ENCODE measurements at regions not wholly inside any gene's neighbourhood (a gene's known extent, or its start where the extent isn't known, plus 50 kb on each side); places are given as distances from the start of the nearest gene placed in this dataset.

DNA sequence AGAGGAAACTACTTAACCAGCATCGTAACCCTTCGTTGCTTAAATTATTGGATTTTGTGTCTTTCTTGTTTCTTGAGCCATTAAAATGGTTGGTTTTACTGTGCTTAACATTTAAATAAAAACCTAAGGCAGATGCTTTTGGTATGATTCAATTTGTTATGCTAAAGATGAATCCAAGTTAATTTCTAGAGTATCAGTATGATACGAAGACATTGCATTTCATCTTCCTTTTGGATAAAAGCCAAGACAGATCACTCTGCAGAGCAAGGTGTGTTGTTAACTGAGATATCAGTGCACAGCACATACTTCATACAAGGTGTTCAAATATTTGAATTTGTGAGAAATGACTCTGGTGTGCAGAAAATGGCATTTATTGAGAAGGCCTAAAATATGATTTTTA is 480.5 kb downstream of the PCNX1 start:
- TF ChIP-seq EZH2 (IDR thresholded peaks at IDR 0.05; ENCODE audit: low read length, unreplicated experiment) (no peak), CTCF (conservative IDR thresholded peaks at IDR 0.05; ENCODE audit: low read depth, low read length) (no peak), EZH2phosphoT487 (IDR thresholded peaks at IDR 0.05; ENCODE audit: borderline replicate concordance, low read length) (no peak)
- H3K9ac ChIP-seq (ENCODE audit: low read length), result no peak overlapping the region
- intact Hi-C loops (cut with micrococcal nuclease), result no loop called here
- no peak overlapping the region for H2AFZ ChIP-seq (ENCODE audit: low read length)
- H3K9me2 ChIP-seq (replicated peaks; ENCODE audit: low read length), result no peaks in the 10 kb centered on the region
- H3K9me3 ChIP-seq (ENCODE audit: low read length), result no peaks in the 10 kb centered on the region
- peaks cover 14% of the 10 kb centered on the region; the same call in 1 of the 2 replicates for H4K20me1 ChIP-seq (ENCODE audit: low read length)
- no peak overlapping the region for H3K27ac ChIP-seq (ENCODE audit: low read length)
- ATAC-seq, result no peak
- peaks cover 88% of the 10 kb centered on the region for H3K79me2 ChIP-seq (ENCODE audit: low read length)
- no peaks in the 10 kb centered on the region for H3F3A ChIP-seq (ENCODE audit: low read length, unreplicated experiment)
- CTCF ChIA-PET, result no interaction called here
- no peak for DNase-seq
- POLR2A ChIA-PET (ENCODE audit: unreplicated experiment), result no interaction called here
- H3K27me3 ChIP-seq (ENCODE audit: low read length), result no peaks in the 10 kb centered on the region
- BruUV-seq (replicated peaks), result no TSS peak
- H3K36me3 ChIP-seq (ENCODE audit: low read depth, low read length), result peaks cover 6% of the 10 kb centered on the region; the same call in 1 of the 2 replicates
- H3K4me1 ChIP-seq (ENCODE audit: insufficient read depth, low read length), result peaks cover 14% of the 10 kb centered on the region
- H3K4me3 ChIP-seq (ENCODE audit: low read length), result no peak overlapping the region
- H3K4me2 ChIP-seq (ENCODE audit: low read length), result no peak overlapping the region

DNA sequence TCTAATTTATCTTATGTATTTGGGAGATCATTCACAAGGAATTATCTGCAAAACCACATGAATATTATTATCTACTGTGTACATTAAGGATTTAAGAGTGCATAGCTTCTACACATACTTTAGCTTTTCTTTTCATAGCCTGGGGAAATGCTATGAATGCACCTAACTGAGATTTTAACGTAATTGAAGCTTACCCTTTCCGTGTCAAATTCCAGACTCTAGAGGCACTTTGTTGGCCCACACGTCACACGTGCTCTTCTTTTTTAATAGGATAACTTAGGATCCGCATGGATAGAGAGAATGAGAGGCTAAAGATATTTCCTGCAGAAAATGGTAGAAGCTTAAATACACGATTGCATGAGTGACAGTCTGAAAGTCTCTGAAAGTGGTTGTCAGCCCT is 481.1 kb downstream of the PCNX1 start:
- CTCF ChIA-PET, result no interaction called here
- no peaks in the 10 kb centered on the region for H3K27me3 ChIP-seq (ENCODE audit: low read length)
- H3K27ac ChIP-seq (ENCODE audit: low read length), result no peak overlapping the region
- no peak overlapping the region for H3K4me3 ChIP-seq (ENCODE audit: low read length)
- TF ChIP-seq EZH2phosphoT487 (IDR thresholded peaks at IDR 0.05; ENCODE audit: borderline replicate concordance, low read length) (no peak), CTCF (conservative IDR thresholded peaks at IDR 0.05; ENCODE audit: low read depth, low read length) (no peak), EZH2 (IDR thresholded peaks at IDR 0.05; ENCODE audit: low read length, unreplicated experiment) (no peak)
- intact Hi-C loops (cut with micrococcal nuclease), result no loop called here
- H3K9me2 ChIP-seq (replicated peaks; ENCODE audit: low read length), result no peaks in the 10 kb centered on the region
- ATAC-seq (no peak), DNase-seq (no peak)
- POLR2A ChIA-PET (ENCODE audit: unreplicated experiment), result interaction anchor here (0.5 to 0.6 kb wide), 2 partner anchors 27 to 61 kb away, joined by 4 to 5 read pairs; no protein-coding TSS in a partner anchor
- H2AFZ ChIP-seq (ENCODE audit: low read length), result no peak overlapping the region
- no peak overlapping the region for H3K9ac ChIP-seq (ENCODE audit: low read length)
- peaks cover 14% of the 10 kb centered on the region for H3K4me1 ChIP-seq (ENCODE audit: insufficient read depth, low read length)
- no peaks in the 10 kb centered on the region for H3F3A ChIP-seq (ENCODE audit: low read length, unreplicated experiment)
- no peak overlapping the region for H3K4me2 ChIP-seq (ENCODE audit: low read length)
- H3K36me3 ChIP-seq (ENCODE audit: low read depth, low read length), result peaks cover 6% of the 10 kb centered on the region; the same call in 1 of the 2 replicates
- H3K9me3 ChIP-seq (ENCODE audit: low read length), result no peaks in the 10 kb centered on the region
- BruUV-seq (replicated peaks), result no TSS peak
- peaks cover 14% of the 10 kb centered on the region; the same call in 1 of the 2 replicates for H4K20me1 ChIP-seq (ENCODE audit: low read length)
- peaks cover 88% of the 10 kb centered on the region for H3K79me2 ChIP-seq (ENCODE audit: low read length)

GRCh38 chr14:71388862-71389261 is 481.6 kb downstream of the PCNX1 start:
- no peaks in the 10 kb centered on the region for H3F3A ChIP-seq (ENCODE audit: low read length, unreplicated experiment)
- no peak for TF ChIP-seq EZH2phosphoT487 (IDR thresholded peaks at IDR 0.05; ENCODE audit: borderline replicate concordance, low read length)
- no peak for TF ChIP-seq EZH2 (IDR thresholded peaks at IDR 0.05; ENCODE audit: low read length, unreplicated experiment)
- no peak for TF ChIP-seq CTCF (conservative IDR thresholded peaks at IDR 0.05; ENCODE audit: low read depth, low read length)
- POLR2A ChIA-PET (ENCODE audit: unreplicated experiment), result interaction anchor here (0.5 kb wide), 1 partner anchor 61 kb away, joined by 5 read pairs; no protein-coding TSS in a partner anchor
- H2AFZ ChIP-seq (ENCODE audit: low read length), result no peak overlapping the region
- no peak overlapping the region for H3K4me2 ChIP-seq (ENCODE audit: low read length)
- no peak overlapping the region for H3K9ac ChIP-seq (ENCODE audit: low read length)
- no peaks in the 10 kb centered on the region for H3K27me3 ChIP-seq (ENCODE audit: low read length)
- ATAC-seq (peak; percentile 39; the same call in 1 of the 2 replicates), DNase-seq (peak; percentile 61)
- H3K36me3 ChIP-seq (ENCODE audit: low read depth, low read length), result peaks cover 6% of the 10 kb centered on the region; the same call in 1 of the 2 replicates
- no peaks in the 10 kb centered on the region for H3K9me3 ChIP-seq (ENCODE audit: low read length)
- H3K9me2 ChIP-seq (replicated peaks; ENCODE audit: low read length), result no peaks in the 10 kb centered on the region
- H3K4me1 ChIP-seq (ENCODE audit: insufficient read depth, low read length), result peaks cover 15% of the 10 kb centered on the region
- intact Hi-C loops (cut with micrococcal nuclease), result no loop called here
- BruUV-seq (replicated peaks), result no TSS peak
- CTCF ChIA-PET, result no interaction called here
- H3K79me2 ChIP-seq (ENCODE audit: low read length), result peaks cover 88% of the 10 kb centered on the region
- H3K27ac ChIP-seq (ENCODE audit: low read length), result no peak overlapping the region
- H3K4me3 ChIP-seq (ENCODE audit: low read length), result no peak overlapping the region
- H4K20me1 ChIP-seq (ENCODE audit: low read length), result peaks cover 14% of the 10 kb centered on the region; the same call in 1 of the 2 replicates
